ACC112 (cell line): ENCODE measurements at regions not wholly inside any gene's neighbourhood (a gene's known extent, or its start where the extent isn't known, plus 50 kb on each side); places are given as distances from the start of the nearest gene placed in this dataset.

Experiments
- H2AFZ ChIP-seq: fragments of 200-600 bp; sonication (generic); one replicate; pipeline ENCODE4 v1.6.0; 2017; ENCODE audit warnings: antibody characterized with exemption, low read length; ENCODE audit not compliant: unreplicated experiment
- H3K27ac ChIP-seq: fragments of 200-600 bp; sonication (generic); 2 replicates; pipeline ENCODE4 v1.5.1; 2014; ENCODE audit warnings: low read depth, mild to moderate bottlenecking, antibody characterized with exemption, low read length, moderate library complexity
- H3K27me3 ChIP-seq: fragments of 200-600 bp; sonication (generic); 2 replicates; pipeline ENCODE4 v1.6.1; 2014; ENCODE audit warnings: mild to moderate bottlenecking, antibody characterized with exemption, low read length, moderate library complexity, mixed read lengths; ENCODE audit not compliant: insufficient read depth
- H3K36me3 ChIP-seq: fragments of 200-600 bp; sonication (generic); 2 replicates; pipeline ENCODE4 v1.6.1; 2016; ENCODE audit warnings: mild to moderate bottlenecking, antibody characterized with exemption, low read length, moderate library complexity, mixed read lengths; ENCODE audit not compliant: insufficient read depth
- H3K4me1 ChIP-seq: fragments of 200-600 bp; sonication (generic); one replicate; pipeline ENCODE4 v1.6.1; 2016; ENCODE audit warnings: low read length, mixed read lengths; ENCODE audit not compliant: insufficient read depth, unreplicated experiment, control insufficient read depth
- H3K4me3 ChIP-seq: fragments of 200-600 bp; sonication (generic); 2 replicates; pipeline ENCODE4 v1.5.1; 2014; ENCODE audit warnings: mild to moderate bottlenecking, low read depth, low read length
- H3K79me2 ChIP-seq: fragments of 200-600 bp; sonication (generic); one replicate; pipeline ENCODE4 v1.6.0; 2016; ENCODE audit warnings: low read length; ENCODE audit not compliant: control insufficient read depth, unreplicated experiment, insufficient read depth

DNA sequence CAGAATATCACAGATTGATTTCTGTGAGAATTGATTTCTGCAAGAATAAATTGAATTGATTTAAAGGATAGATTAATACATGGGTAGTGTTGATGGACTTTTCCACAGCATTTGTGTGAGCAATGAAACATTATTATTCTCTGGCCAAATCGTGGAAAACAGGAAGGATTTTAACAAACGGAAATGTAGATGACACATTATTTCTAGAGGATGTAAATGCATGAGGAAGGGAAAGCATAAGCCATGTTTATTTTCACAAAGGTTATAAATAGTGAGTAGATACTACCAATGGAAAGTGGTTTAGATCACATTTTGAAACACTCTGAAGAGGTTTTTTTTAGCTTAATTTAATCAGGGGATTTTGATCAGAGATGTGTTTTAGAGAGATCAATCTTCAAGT, 1534.6 kb upstream of the MIR17HG start:
- no peak overlapping the region for H2AFZ ChIP-seq
- H3K27me3 ChIP-seq = no peaks in the 10 kb centered on the region
- no peaks in the 10 kb centered on the region for H3K36me3 ChIP-seq
- no peak overlapping the region for H3K27ac ChIP-seq
- no peaks in the 10 kb centered on the region for H3K79me2 ChIP-seq
- H3K4me1 ChIP-seq = no peaks in the 10 kb centered on the region
- no peak overlapping the region for H3K4me3 ChIP-seq

DNA sequence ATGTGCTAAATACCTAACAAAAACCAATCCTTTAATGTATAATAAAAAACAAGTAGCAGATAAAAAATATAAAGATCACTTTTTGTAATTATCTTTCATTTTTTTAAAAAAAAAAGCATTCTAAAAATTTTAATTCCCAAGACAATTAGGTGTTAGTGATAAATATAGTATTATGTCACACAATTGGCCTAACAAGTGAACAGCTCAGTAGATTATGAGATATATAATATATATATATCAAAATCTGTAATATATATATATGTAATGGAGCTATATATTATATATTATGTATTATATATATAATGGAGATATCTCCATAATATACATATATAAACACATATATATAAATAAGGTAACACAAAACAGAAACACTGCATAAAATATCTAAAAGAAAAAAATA, 1531.1 kb upstream of the MIR17HG start:
- Histone ChIP-seq H2AFZ (no peak overlapping the region), H3K4me1 (no peaks in the 10 kb centered on the region), H3K27ac (no peak overlapping the region), H3K4me3 (no peak overlapping the region), H3K36me3 (no peaks in the 10 kb centered on the region), H3K79me2 (no peaks in the 10 kb centered on the region), H3K27me3 (no peaks in the 10 kb centered on the region)

DNA sequence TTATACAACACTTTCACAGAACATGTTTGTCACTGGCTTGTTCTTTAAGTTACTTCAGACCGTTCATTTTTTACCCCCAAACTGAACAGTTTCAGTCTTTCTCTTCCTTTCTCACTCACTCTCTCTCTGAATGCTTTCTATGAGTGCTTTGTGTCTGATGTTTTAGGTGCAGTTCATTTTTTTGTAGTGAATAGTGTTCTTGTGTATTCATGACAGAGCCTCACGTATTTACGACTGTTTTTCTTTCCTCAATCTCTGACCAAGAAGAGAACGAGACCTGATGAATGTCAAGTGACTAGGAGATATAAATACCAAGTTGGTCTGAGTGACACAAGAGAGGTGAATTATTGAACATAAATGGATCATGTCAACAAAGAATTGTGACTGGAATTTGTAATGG, 1525.0 kb upstream of the MIR17HG start:
- H3K27ac ChIP-seq = no peak overlapping the region
- H3K27me3 ChIP-seq = no peaks in the 10 kb centered on the region
- H3K79me2 ChIP-seq = no peaks in the 10 kb centered on the region
- no peak overlapping the region for H3K4me3 ChIP-seq
- H3K36me3 ChIP-seq = no peaks in the 10 kb centered on the region
- H3K4me1 ChIP-seq = no peaks in the 10 kb centered on the region
- H2AFZ ChIP-seq = no peak overlapping the region

DNA sequence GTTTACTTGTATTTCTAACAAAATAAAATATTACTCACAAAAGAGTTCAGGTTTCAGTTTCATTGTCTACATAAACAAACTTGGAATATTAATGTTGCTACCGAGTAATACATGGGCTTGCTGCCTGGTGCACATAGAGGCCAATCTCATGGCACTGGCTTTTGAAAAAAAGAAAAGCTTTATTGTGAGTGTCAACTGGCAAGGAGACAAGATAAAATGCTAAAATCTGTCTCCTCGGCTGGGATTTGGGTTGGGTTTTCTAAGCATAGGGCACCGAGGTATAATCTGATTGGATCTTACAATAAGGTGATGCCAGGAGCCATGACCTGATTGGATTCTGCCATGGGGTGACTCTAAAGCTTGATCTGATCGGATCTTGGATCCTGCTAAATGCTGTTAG, 1519.9 kb upstream of the MIR17HG start:
- no peaks in the 10 kb centered on the region for H3K36me3 ChIP-seq
- H2AFZ ChIP-seq = peak overlapping the region; percentile 3
- peak overlapping the region; percentile 15 for H3K4me3 ChIP-seq
- H3K4me1 ChIP-seq = no peaks in the 10 kb centered on the region
- no peaks in the 10 kb centered on the region for H3K79me2 ChIP-seq
- no peak overlapping the region for H3K27ac ChIP-seq
- H3K27me3 ChIP-seq = no peaks in the 10 kb centered on the region

GRCh38 chr13:89828506-89828905, 1519.0 kb upstream of the MIR17HG start:
- no peaks in the 10 kb centered on the region for H3K4me1 ChIP-seq

DNA sequence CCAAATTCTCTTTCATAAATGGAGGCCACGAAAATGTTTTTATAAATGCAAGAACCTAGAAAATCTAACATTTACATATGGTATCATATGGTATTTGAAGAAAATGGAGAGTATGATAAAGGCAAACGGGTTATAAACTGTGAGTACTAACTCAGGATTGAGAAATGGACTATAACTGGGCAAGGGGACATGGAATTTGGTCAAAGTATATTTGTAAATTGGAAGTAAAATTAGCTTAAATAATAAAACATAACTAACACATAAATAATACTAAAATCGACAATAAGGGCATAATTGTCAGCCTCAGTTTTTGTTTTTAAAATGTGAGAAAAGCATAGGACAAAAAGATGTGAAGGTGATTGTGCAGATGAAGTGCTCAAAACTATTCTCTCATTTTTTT, 1516.3 kb upstream of the MIR17HG start:
- Histone ChIP-seq H3K36me3 (no peaks in the 10 kb centered on the region), H3K79me2 (no peaks in the 10 kb centered on the region), H3K4me1 (no peaks in the 10 kb centered on the region), H3K27ac (no peak overlapping the region), H2AFZ (no peak overlapping the region), H3K4me3 (no peak overlapping the region), H3K27me3 (no peaks in the 10 kb centered on the region)

More at GRCh38 chr13:89828506-89828905, 1519.0 kb upstream of the MIR17HG start:
- Histone ChIP-seq H3K79me2 (no peaks in the 10 kb centered on the region), H3K36me3 (no peaks in the 10 kb centered on the region), H3K4me3 (no peak overlapping the region), H3K27me3 (no peaks in the 10 kb centered on the region), H3K27ac (no peak overlapping the region), H2AFZ (no peak overlapping the region)

GRCh38 chr13:89832827-89833226, 1514.7 kb upstream of the MIR17HG start:
- Histone ChIP-seq H2AFZ (peak overlapping the region; percentile 16), H3K27ac (no peak overlapping the region), H3K36me3 (no peaks in the 10 kb centered on the region), H3K4me1 (no peaks in the 10 kb centered on the region), H3K27me3 (no peaks in the 10 kb centered on the region), H3K4me3 (no peak overlapping the region), H3K79me2 (no peaks in the 10 kb centered on the region)

DNA sequence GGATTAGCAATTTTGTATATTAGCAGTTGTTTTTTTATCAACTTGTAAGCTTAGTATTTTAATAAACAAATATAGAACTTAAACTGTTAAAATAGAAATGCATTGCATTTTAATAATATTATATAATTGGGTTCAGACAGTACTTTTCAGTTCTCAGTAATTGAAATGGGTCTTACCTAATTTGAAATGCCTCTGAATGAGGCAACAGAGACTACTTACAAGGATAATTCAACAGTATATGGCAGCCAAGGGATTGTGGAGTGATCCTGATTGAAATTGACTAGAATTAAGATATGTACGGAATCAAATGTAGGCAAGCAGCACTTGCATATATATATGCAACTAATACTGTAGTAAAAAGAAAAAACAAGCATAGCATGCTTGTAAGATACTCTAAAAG, 1503.9 kb upstream of the MIR17HG start:
- Histone ChIP-seq H3K36me3 (no peaks in the 10 kb centered on the region), H3K79me2 (no peaks in the 10 kb centered on the region), H3K4me3 (no peak overlapping the region), H2AFZ (no peak overlapping the region), H3K4me1 (no peaks in the 10 kb centered on the region), H3K27ac (no peak overlapping the region), H3K27me3 (no peaks in the 10 kb centered on the region)

DNA sequence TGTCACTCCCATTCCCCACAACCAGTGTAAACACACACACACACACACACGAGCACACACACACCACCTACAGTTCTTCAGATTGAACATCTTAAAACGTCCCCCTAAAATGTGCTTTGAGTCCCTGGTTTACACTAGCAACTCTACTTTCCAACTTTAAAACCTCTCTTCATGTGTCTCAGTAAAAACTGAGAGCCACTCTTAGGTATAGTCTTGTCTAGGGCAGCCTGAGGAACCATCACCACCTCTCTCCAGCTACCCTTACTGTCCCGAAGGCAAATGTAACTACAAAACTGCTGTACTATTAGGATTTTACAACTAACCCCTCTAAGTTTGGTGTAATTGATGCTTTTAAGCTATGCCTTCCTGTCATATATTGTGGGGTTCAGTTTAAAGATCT, 1501.6 kb upstream of the MIR17HG start:
- no peaks in the 10 kb centered on the region for H3K27me3 ChIP-seq
- H3K27ac ChIP-seq = no peak overlapping the region
- H3K36me3 ChIP-seq = no peaks in the 10 kb centered on the region
- H3K4me3 ChIP-seq = no peak overlapping the region
- no peaks in the 10 kb centered on the region for H3K79me2 ChIP-seq
- no peak overlapping the region for H2AFZ ChIP-seq
- no peaks in the 10 kb centered on the region for H3K4me1 ChIP-seq

- H3K4me3 ChIP-seq = no peak overlapping the region
- H3K36me3 ChIP-seq = no peaks in the 10 kb centered on the region
- no peaks in the 10 kb centered on the region for H3K27me3 ChIP-seq
- H3K27ac ChIP-seq = no peak overlapping the region
- H3K4me1 ChIP-seq = no peaks in the 10 kb centered on the region
- H2AFZ ChIP-seq = no peak overlapping the region
- no peaks in the 10 kb centered on the region for H3K79me2 ChIP-seq
Measured at GRCh38 chr13:89846926-89847585, 1500.4 kb upstream of the MIR17HG start.

- no peaks in the 10 kb centered on the region for H3K79me2 ChIP-seq
- no peak overlapping the region for H3K27ac ChIP-seq
- H2AFZ ChIP-seq = no peak overlapping the region
- no peaks in the 10 kb centered on the region for H3K4me1 ChIP-seq
- H3K36me3 ChIP-seq = no peaks in the 10 kb centered on the region
- H3K4me3 ChIP-seq = no peak overlapping the region
- no peaks in the 10 kb centered on the region for H3K27me3 ChIP-seq
Measured at GRCh38 chr13:89852570-89852969, 1494.9 kb upstream of the MIR17HG start.
